ENCODE measurements at regions not wholly inside any gene's neighbourhood (a gene's known extent, or its start where the extent isn't known, plus 50 kb on each side); places are given as distances from the start of the nearest gene placed in this dataset.

DNA sequence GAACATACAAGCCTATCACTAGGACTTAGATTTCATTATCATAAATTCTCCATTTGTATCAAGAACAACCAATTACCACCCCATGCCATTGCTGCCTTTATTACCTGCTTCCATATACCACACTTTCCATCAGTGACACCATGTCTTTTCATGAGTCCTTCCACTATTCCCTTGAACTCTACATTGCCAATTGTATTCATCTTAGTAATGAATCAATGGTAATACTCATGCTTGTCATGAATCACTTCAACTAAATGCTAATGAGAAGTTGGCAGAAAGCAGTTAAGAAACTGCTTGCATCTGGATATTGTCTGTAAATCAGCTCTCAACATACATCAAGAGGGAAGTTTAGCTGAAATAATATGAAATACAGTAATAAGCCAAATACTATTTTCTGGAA is 61.2 kb upstream of the RNF217 start:
- no peak overlapping the region for H2AFZ ChIP-seq (ENCODE audit: low read depth, low read length)
- H3K4me2 ChIP-seq (ENCODE audit: low read length) = no peak overlapping the region
- no peaks in the 10 kb centered on the region for H3K27me3 ChIP-seq (ENCODE audit: insufficient read depth, low read depth, low read length)
- no peaks in the 10 kb centered on the region for H3K79me2 ChIP-seq (replicated peaks; ENCODE audit: insufficient read depth, low read length)
- no peaks in the 10 kb centered on the region for H4K20me1 ChIP-seq (ENCODE audit: insufficient read depth)
- H3K4me3 ChIP-seq (ENCODE audit: low read length) = no peak overlapping the region
- no peaks in the 10 kb centered on the region for H3K9me3 ChIP-seq (ENCODE audit: low read length)
- no peak overlapping the region for H3K9ac ChIP-seq (ENCODE audit: low read length)
- H3K27ac ChIP-seq (ENCODE audit: low read length) = peak overlapping the region; percentile 2
- TF ChIP-seq SMC3 (conservative IDR thresholded peaks at IDR 0.05; ENCODE audit: poor library complexity) = no peak
- no peak for TF ChIP-seq MXI1 (conservative IDR thresholded peaks at IDR 0.05; ENCODE audit: poor library complexity, severe bottlenecking)
- no peak for TF ChIP-seq RAD21 (conservative IDR thresholded peaks at IDR 0.05)
- TF ChIP-seq EZH2 (IDR thresholded peaks at IDR 0.05; ENCODE audit: borderline replicate concordance, insufficient read depth, low read length, poor library complexity, severe bottlenecking) = no peak
- TF ChIP-seq CTCF (IDR thresholded peaks at IDR 0.05; ENCODE audit: poor library complexity, severe bottlenecking) = no peak
- TF ChIP-seq EP300 (conservative IDR thresholded peaks at IDR 0.05; ENCODE audit: poor library complexity, severe bottlenecking) = peak; percentile 59
- TF ChIP-seq, protein P1, sequence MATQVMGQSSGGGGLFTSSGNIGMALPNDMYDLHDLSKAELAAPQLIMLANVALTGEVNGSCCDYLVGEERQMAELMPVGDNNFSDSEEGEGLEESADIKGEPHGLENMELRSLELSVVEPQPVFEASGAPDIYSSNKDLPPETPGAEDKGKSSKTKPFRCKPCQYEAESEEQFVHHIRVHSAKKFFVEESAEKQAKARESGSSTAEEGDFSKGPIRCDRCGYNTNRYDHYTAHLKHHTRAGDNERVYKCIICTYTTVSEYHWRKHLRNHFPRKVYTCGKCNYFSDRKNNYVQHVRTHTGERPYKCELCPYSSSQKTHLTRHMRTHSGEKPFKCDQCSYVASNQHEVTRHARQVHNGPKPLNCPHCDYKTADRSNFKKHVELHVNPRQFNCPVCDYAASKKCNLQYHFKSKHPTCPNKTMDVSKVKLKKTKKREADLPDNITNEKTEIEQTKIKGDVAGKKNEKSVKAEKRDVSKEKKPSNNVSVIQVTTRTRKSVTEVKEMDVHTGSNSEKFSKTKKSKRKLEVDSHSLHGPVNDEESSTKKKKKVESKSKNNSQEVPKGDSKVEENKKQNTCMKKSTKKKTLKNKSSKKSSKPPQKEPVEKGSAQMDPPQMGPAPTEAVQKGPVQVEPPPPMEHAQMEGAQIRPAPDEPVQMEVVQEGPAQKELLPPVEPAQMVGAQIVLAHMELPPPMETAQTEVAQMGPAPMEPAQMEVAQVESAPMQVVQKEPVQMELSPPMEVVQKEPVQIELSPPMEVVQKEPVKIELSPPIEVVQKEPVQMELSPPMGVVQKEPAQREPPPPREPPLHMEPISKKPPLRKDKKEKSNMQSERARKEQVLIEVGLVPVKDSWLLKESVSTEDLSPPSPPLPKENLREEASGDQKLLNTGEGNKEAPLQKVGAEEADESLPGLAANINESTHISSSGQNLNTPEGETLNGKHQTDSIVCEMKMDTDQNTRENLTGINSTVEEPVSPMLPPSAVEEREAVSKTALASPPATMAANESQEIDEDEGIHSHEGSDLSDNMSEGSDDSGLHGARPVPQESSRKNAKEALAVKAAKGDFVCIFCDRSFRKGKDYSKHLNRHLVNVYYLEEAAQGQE (IDR thresholded peaks at IDR 0.05; ENCODE audit: borderline replicate concordance) = no peak
- peak; percentile 48 for TF ChIP-seq POLR2AphosphoS5 (IDR thresholded peaks at IDR 0.05)
- TF ChIP-seq TAF1 (IDR thresholded peaks at IDR 0.05; ENCODE audit: low read depth) = no peak
- H3F3A ChIP-seq (ENCODE audit: insufficient read depth, low read length, poor library complexity, severe bottlenecking) = no peaks in the 10 kb centered on the region
- no peaks in the 10 kb centered on the region for H3K9me2 ChIP-seq (ENCODE audit: insufficient read depth, low read length)
- no peaks in the 10 kb centered on the region for H3K36me3 ChIP-seq (ENCODE audit: insufficient read depth, low read length)

- H3K9me3 ChIP-seq (ENCODE audit: low read length) = no peaks in the 10 kb centered on the region
Observed at GRCh38 chr6:124903797-124904196, 58.4 kb upstream of the RNF217 start.

More at GRCh38 chr6:124903797-124904196, 58.4 kb upstream of the RNF217 start:
- Histone ChIP-seq H3K27me3 (ENCODE audit: insufficient read depth, low read depth, low read length) (no peaks in the 10 kb centered on the region), H3F3A (ENCODE audit: insufficient read depth, low read length, poor library complexity, severe bottlenecking) (no peaks in the 10 kb centered on the region), H3K9me2 (ENCODE audit: insufficient read depth, low read length) (no peaks in the 10 kb centered on the region), H3K79me2 (replicated peaks; ENCODE audit: insufficient read depth, low read length) (no peaks in the 10 kb centered on the region), H2AFZ (ENCODE audit: low read depth, low read length) (no peak overlapping the region), H4K20me1 (ENCODE audit: insufficient read depth) (no peaks in the 10 kb centered on the region), H3K4me3 (ENCODE audit: low read length) (no peak overlapping the region), H3K27ac (ENCODE audit: low read length) (no peak overlapping the region), H3K9ac (ENCODE audit: low read length) (no peak overlapping the region), H3K4me2 (ENCODE audit: low read length) (no peak overlapping the region), H3K36me3 (ENCODE audit: insufficient read depth, low read length) (no peaks in the 10 kb centered on the region)
- TF ChIP-seq CTCF (IDR thresholded peaks at IDR 0.05; ENCODE audit: poor library complexity, severe bottlenecking) = no peak
- TF ChIP-seq TAF1 (IDR thresholded peaks at IDR 0.05; ENCODE audit: low read depth) = no peak
- TF ChIP-seq MXI1 (conservative IDR thresholded peaks at IDR 0.05; ENCODE audit: poor library complexity, severe bottlenecking) = no peak
- no peak for TF ChIP-seq POLR2AphosphoS5 (IDR thresholded peaks at IDR 0.05)
- TF ChIP-seq EP300 (conservative IDR thresholded peaks at IDR 0.05; ENCODE audit: poor library complexity, severe bottlenecking) = no peak
- TF ChIP-seq, protein P1 (IDR thresholded peaks at IDR 0.05; ENCODE audit: borderline replicate concordance) = no peak
- TF ChIP-seq EZH2 (IDR thresholded peaks at IDR 0.05; ENCODE audit: borderline replicate concordance, insufficient read depth, low read length, poor library complexity, severe bottlenecking) = no peak
- TF ChIP-seq SMC3 (conservative IDR thresholded peaks at IDR 0.05; ENCODE audit: poor library complexity) = no peak
- TF ChIP-seq RAD21 (conservative IDR thresholded peaks at IDR 0.05) = no peak

Data from neural cell (in vitro differentiated cells).